NB4 (cell line): ENCODE measurements at regions not wholly inside any gene's neighbourhood (a gene's known extent, or its start where the extent isn't known, plus 50 kb on each side); places are given as distances from the start of the nearest gene placed in this dataset.

ENCODE experiments used
- DNase-seq: peaks from one replicate; pipeline ENCODE4 v3.0.0; 2010; ENCODE audit warnings: low read depth
- H3K4me3 ChIP-seq: one replicate; pipeline ENCODE4 v1.5.1; 2011; ENCODE audit warnings: mild to moderate bottlenecking, low read depth, low read length, moderate library complexity
- CTCF ChIP-seq: IDR thresholded peaks from one replicate; pipeline ENCODE4 v1.5.1; 2012; ENCODE audit warnings: low read depth, low read length
- MAX ChIP-seq: IDR thresholded peaks from 2 replicates; pipeline ENCODE4 v1.6.1; 2011; ENCODE audit warnings: low read depth, low read length
- MYC ChIP-seq: IDR thresholded peaks from 2 replicates; pipeline ENCODE4 v1.6.1; 2011; ENCODE audit warnings: low read depth, low read length
- POLR2A ChIP-seq: IDR thresholded peaks from 2 replicates; pipeline ENCODE4 v1.6.1; 2011; ENCODE audit warnings: mild to moderate bottlenecking; ENCODE audit not compliant: insufficient read length; ENCODE audit errors: extremely low read depth

- TF ChIP-seq MAX (no peak), POLR2A (no peak), CTCF (no peak), MYC (no peak)
- H3K4me3 ChIP-seq = no peak overlapping the region
- no peak for DNase-seq
Measured at GRCh38 chr4:11549525-11549924, 120.8 kb upstream of the HS3ST1 start.

- no peak for DNase-seq
- H3K4me3 ChIP-seq = no peak overlapping the region
- TF ChIP-seq CTCF = no peak
- TF ChIP-seq POLR2A = no peak
- no peak for TF ChIP-seq MYC
- no peak for TF ChIP-seq MAX
Measured at GRCh38 chr4:11548597-11549082, 119.9 kb upstream of the HS3ST1 start.

GRCh38 chr4:11546391-11547175 is 117.9 kb upstream of the HS3ST1 start:
- no peak for TF ChIP-seq MYC
- no peak for TF ChIP-seq CTCF
- TF ChIP-seq POLR2A = no peak
- TF ChIP-seq MAX = no peak
- no peak for DNase-seq
- H3K4me3 ChIP-seq = no peak overlapping the region

- no peak for DNase-seq
- H3K4me3 ChIP-seq = no peak overlapping the region
- no peak for TF ChIP-seq MYC
- TF ChIP-seq MAX = no peak
- TF ChIP-seq POLR2A = no peak
- no peak for TF ChIP-seq CTCF
Measured at GRCh38 chr4:11545651-11546050, 117.0 kb upstream of the HS3ST1 start.

- no peak for DNase-seq
- no peak overlapping the region for H3K4me3 ChIP-seq
- TF ChIP-seq MYC = no peak
- TF ChIP-seq CTCF = no peak
- no peak for TF ChIP-seq POLR2A
- no peak for TF ChIP-seq MAX
Measured at GRCh38 chr4:11544211-11544610, 115.5 kb upstream of the HS3ST1 start.
